ENCODE measurements at regions not wholly inside any gene's neighbourhood (a gene's known extent, or its start where the extent isn't known, plus 50 kb on each side); places are given as distances from the start of the nearest gene placed in this dataset.
"Not testable (repeated sequence)": the region's sequence is repeated elsewhere in the genome, so short reads cannot be mapped to it uniquely, and the experiment has no call there.

GRCh38 chr15:20652914-20653313 lies 111.3 kb upstream of the GOLGA6L6 start:
- DNase-seq (ENCODE audit: low read depth), result no peak
- H3K4me3 ChIP-seq (ENCODE audit: low read depth, low read length), result no peak overlapping the region
- TF ChIP-seq, protein P1, sequence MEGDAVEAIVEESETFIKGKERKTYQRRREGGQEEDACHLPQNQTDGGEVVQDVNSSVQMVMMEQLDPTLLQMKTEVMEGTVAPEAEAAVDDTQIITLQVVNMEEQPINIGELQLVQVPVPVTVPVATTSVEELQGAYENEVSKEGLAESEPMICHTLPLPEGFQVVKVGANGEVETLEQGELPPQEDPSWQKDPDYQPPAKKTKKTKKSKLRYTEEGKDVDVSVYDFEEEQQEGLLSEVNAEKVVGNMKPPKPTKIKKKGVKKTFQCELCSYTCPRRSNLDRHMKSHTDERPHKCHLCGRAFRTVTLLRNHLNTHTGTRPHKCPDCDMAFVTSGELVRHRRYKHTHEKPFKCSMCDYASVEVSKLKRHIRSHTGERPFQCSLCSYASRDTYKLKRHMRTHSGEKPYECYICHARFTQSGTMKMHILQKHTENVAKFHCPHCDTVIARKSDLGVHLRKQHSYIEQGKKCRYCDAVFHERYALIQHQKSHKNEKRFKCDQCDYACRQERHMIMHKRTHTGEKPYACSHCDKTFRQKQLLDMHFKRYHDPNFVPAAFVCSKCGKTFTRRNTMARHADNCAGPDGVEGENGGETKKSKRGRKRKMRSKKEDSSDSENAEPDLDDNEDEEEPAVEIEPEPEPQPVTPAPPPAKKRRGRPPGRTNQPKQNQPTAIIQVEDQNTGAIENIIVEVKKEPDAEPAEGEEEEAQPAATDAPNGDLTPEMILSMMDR (conservative IDR thresholded peaks at IDR 0.05; ENCODE audit: low read depth, low read length), result no peak

GRCh38 chr15:20648402-20648975 lies 106.9 kb upstream of the GOLGA6L6 start:
- H3K4me3 ChIP-seq (ENCODE audit: low read depth, low read length); DNase-seq (ENCODE audit: low read depth): not testable (repeated sequence)

DNA sequence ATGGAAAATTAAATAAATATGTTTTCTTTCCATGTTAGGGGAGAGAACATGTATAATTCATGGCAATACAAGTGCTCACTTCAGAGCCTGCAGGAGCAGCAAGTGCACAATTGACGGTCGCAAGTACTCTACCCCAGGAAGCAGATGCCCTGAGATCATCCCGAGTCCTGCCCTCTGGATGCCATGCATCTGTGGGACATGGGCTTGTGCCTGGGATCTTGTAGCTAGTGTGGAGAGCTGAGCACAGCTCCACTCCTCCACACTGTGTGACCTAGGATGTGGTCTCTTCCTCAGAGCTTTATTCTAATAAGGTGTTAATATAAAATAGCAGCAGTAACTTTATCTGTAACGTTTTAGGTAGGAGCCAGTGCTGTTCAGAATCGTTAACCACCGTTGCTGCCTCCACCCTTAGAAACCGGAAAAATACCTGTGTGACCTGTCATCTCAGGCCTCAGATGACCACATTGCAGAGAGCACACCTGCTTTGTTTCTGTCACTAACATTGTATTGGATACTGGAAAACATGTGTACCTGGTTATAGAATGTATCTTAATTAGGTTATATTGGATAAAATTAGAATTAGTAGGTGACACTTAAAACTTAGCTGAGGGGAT lies 105.0 kb upstream of the GOLGA6L6 start:
- H3K4me3 ChIP-seq (ENCODE audit: low read depth, low read length), result no peak overlapping the region
- TF ChIP-seq, protein P1 (conservative IDR thresholded peaks at IDR 0.05; ENCODE audit: low read depth, low read length), result no peak
- DNase-seq (ENCODE audit: low read depth), result no peak

GRCh38 chr15:20645956-20646355 lies 104.4 kb upstream of the GOLGA6L6 start:
- DNase-seq (ENCODE audit: low read depth), result peak; percentile 4
- no peak overlapping the region for H3K4me3 ChIP-seq (ENCODE audit: low read depth, low read length)
- TF ChIP-seq, protein P1 (conservative IDR thresholded peaks at IDR 0.05; ENCODE audit: low read depth, low read length), result no peak

DNA sequence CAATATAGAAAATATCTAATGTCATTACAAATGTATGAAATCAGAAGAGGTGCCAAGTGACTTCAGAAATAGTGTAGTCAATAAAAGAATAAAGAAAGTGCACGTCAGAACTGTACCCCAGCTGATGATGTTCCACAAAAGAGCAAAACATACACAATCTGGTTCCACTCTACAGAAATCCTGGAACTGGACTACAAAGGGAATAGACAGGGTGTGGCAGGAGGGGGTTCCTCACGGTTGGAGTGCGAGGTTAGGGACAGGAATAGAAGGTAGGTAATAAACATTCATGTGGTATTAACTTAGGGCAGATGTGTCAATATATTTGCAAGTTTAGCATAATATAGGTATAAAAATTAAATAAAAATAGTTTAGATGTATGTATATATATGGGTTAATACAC lies 103.3 kb upstream of the GOLGA6L6 start:
- TF ChIP-seq, protein P1 (conservative IDR thresholded peaks at IDR 0.05; ENCODE audit: low read depth, low read length), result no peak
- no peak for DNase-seq (ENCODE audit: low read depth)
- no peak overlapping the region for H3K4me3 ChIP-seq (ENCODE audit: low read depth, low read length)

DNA sequence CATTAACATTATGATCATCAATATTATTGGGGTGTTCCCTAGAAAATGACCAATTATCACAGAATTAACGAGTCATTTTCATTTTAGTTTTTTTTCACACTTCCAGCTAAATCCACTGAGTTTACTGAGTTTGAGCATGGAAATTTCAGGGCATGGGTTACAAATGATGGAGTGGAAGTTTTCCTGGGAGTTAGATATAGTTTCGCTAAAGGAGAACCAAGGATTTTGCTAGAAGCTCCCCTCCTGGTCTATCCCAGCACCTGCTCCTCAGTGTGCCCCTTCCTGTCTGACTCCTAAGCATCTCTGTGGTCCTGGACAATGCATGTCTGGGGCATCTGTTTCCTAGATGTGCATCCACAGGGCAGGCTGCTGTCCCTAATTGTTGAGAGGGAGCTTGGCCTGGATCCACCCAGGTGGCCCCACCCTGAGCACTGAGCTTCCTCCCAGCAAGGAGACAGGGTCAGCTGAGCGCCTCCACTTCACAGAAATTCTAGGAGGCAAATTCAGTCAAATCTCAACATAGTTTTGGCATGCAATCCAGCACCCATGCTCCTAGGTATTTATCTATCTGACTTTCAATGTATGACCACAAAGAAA lies 102.3 kb upstream of the GOLGA6L6 start:
- TF ChIP-seq, protein P1 (conservative IDR thresholded peaks at IDR 0.05; ENCODE audit: low read depth, low read length), result no peak
- DNase-seq (ENCODE audit: low read depth), result no peak
- H3K4me3 ChIP-seq (ENCODE audit: low read depth, low read length), result no peak overlapping the region

DNA sequence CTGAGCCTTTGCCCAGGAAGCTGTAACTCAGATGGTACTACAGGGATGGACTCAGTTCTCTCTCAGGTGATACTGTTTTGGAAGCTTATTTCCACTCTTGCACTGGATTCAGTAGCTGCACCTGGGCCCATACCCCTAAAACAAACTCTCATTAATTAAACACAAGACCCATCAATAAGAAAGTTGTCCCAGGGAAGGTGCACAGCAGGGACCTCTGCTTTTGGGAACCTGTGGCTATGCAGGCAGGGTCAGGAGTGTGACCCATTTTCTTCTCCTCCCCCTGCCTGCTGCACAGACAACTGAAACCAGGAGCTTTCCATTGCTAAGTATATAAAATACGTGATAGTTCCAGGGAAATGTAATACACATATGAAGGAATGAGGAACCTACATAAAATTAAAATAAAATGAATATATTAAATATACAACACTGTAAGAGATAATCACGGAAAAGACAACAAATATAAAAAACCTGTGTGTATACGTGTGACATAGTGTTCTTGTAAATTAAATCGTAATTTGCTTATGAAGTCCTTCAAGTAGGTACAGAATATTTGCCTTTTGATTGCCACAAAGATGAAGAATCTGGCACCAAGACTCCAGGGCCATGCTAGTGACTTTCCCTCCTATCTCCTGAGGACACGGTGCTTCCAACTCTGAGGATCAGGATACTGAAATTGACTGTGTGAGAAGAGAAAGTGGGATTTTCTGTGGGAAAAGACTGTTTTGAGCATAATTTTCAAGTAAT lies 101.6 kb upstream of the GOLGA6L6 start:
- TF ChIP-seq, protein P1 (conservative IDR thresholded peaks at IDR 0.05; ENCODE audit: low read depth, low read length), result no peak
- no peak overlapping the region for H3K4me3 ChIP-seq (ENCODE audit: low read depth, low read length)
- DNase-seq (ENCODE audit: low read depth), result no peak
